HepG2 (cell line): ENCODE measurements at regions not wholly inside any gene's neighbourhood (a gene's known extent, or its start where the extent isn't known, plus 50 kb on each side); places are given as distances from the start of the nearest gene placed in this dataset.

Experiments used
- ATAC-seq: fragments of 200-7000 bp; cut with Tn5 transposase; 3 replicates; pipeline ENCODE4 v1.9.1; 2020; ENCODE audit warnings: mild to moderate bottlenecking, moderate library complexity
- BruUV-seq: library from RNA; stranded (reverse); fragments of 400-500 nt; replicated peaks from 2 replicates; lab custom pipeline; 2021; lab: Mats Ljungman, UMichigan
- CTCF ChIA-PET: fragments of 300-600 bp; formaldehyde crosslinking; extraction: SDS; loops from one replicate; lab custom pipeline; 2021; ENCODE audit warnings: low total read pairs, inconsistent platforms, low intra/inter-chr PET ratio; lab: Yijun Ruan, JAX
- POLR2A ChIA-PET: fragments of 350-600 bp; sonication (Branson Sonifier 250); formaldehyde crosslinking; loops from one replicate; lab custom pipeline; 2020; ENCODE audit warnings: antibody characterized with exemption, inconsistent platforms; lab: Yijun Ruan, JAX
- DNase-seq: peaks from one replicate; pipeline ENCODE4 v3.0.0-alpha.2; 2015; ENCODE audit warnings: low spot score
- FAIRE-seq: peaks from 3 replicates; lab custom pipeline; 2011; peaks lifted over from hg19 to GRCh38; lab: Jason Lieb, UNC
- H2AFZ ChIP-seq: one replicate; pipeline ENCODE4 v1.6.1; 2011; ENCODE audit warnings: low read length, inconsistent platforms
- H3K27ac ChIP-seq: fragments of 300-600 bp; 3 replicates; pipeline ENCODE4 v1.8.0; 2011; ENCODE audit warnings: mixed run types, mild to moderate bottlenecking, mixed read lengths, low read length, inconsistent platforms; ENCODE audit not compliant: insufficient read depth; ENCODE audit errors: extremely low read length
- H3K27me3 ChIP-seq, 2 experiments: fragments of 200-600 bp in 1 of 2; 2 replicates in 1 of 2; 3 replicates in 1 of 2; pipeline versions ENCODE4 v1.6.0 to v1.8.0; 2011; ENCODE audit warnings: low read length in 2 of 2, mild to moderate bottlenecking in 2 of 2, moderate library complexity in 2 of 2, inconsistent platforms in 1 of 2; ENCODE audit not compliant: insufficient read depth in 2 of 2, control insufficient read depth in 1 of 2
- H3K36me3 ChIP-seq, 2 experiments: fragments of 200-600 bp in 1 of 2; replicated peaks in 1 of 2; 2 replicates in 1 of 2; 3 replicates in 1 of 2; pipeline versions ENCODE4 v1.5.1 to v1.8.0; 2011; ENCODE audit warnings: low read length in 2 of 2, inconsistent platforms in 1 of 2; ENCODE audit not compliant: insufficient read depth in 2 of 2, control insufficient read depth in 1 of 2
- H3K4me1 ChIP-seq: 2 replicates; pipeline ENCODE4 v1.5.1; 2012; ENCODE audit warnings: low read length, inconsistent platforms; ENCODE audit not compliant: insufficient read depth
- H3K4me2 ChIP-seq: 2 replicates; pipeline ENCODE4 v1.6.0; 2011; ENCODE audit warnings: low read depth, low read length, inconsistent platforms
- H3K4me3 ChIP-seq, 3 experiments: fragments of 200-600 bp in 1 of 3; sonication (generic), shearing (Covaris generic) in 1 of 3; replicated peaks in 1 of 3; 2 replicates each; pipeline ENCODE4 v1.5.1; 2011 to 2016; ENCODE audit warnings: low read length in 3 of 3, inconsistent platforms in 2 of 3, low read depth in 2 of 3, mild to moderate bottlenecking in 2 of 3, control low read depth in 1 of 3, mixed read lengths in 1 of 3; ENCODE audit not compliant: insufficient read depth in 1 of 3
- H3K79me2 ChIP-seq: one replicate; pipeline ENCODE4 v1.6.1; 2011; ENCODE audit warnings: low read length, inconsistent platforms; ENCODE audit not compliant: insufficient read depth
- H3K9ac ChIP-seq: 2 replicates; pipeline ENCODE4 v1.6.0; 2011; ENCODE audit warnings: mild to moderate bottlenecking, low read depth, low read length, inconsistent platforms; ENCODE audit not compliant: insufficient read depth
- H3K9me3 ChIP-seq: 2 replicates; pipeline ENCODE4 v1.5.1; 2012; ENCODE audit warnings: mild to moderate bottlenecking, low read length
- H4K20me1 ChIP-seq: 2 replicates; pipeline ENCODE4 v1.6.0; 2011; ENCODE audit warnings: inconsistent platforms, mild to moderate bottlenecking, low read length, moderate library complexity; ENCODE audit not compliant: insufficient read depth
- AKAP8 ChIP-seq: sonication (generic); formaldehyde crosslinking; IDR thresholded peaks from 2 replicates; pipeline ENCODE4 v1.5.1; 2020; ENCODE audit warnings: mild to moderate bottlenecking, missing genetic modification reagents
- GLI4 ChIP-seq: sonication (generic); formaldehyde crosslinking; IDR thresholded peaks from 2 replicates; pipeline ENCODE4 v1.5.1; 2020; ENCODE audit warnings: missing genetic modification reagents, mild to moderate bottlenecking, moderate library complexity, borderline replicate concordance
- HES4 ChIP-seq: sonication (generic); formaldehyde crosslinking; IDR thresholded peaks from 2 replicates; pipeline ENCODE4 v1.9.0; 2021; ENCODE audit warnings: mild to moderate bottlenecking, missing genetic modification reagents, borderline replicate concordance
- ISL2 ChIP-seq: sonication (generic); formaldehyde crosslinking; IDR thresholded peaks from 2 replicates; pipeline ENCODE4 v1.5.0; 2020; ENCODE audit warnings: missing genetic modification reagents
- MXI1 ChIP-seq: IDR thresholded peaks from 3 replicates; pipeline ENCODE4 v1.6.1; 2012; ENCODE audit warnings: low read depth, low read length, inconsistent platforms, borderline replicate concordance
- WGBS: methylation state at CpG from one replicate; pipeline ENCODE4 v1.1.6; 2017; ENCODE audit warnings: low lambda C conversion rate; 5-methylcytosine and 5-hydroxymethylcytosine counted together
- in situ Hi-C: cut with HindIII; loops from 2 replicates; pipeline ENCODE4 v1.10.0; 2017; ENCODE audit warnings: low pct_unique_long_range_greater_than_20kb; ENCODE audit not compliant: extremely low pct_ligation_motif_present
- intact Hi-C: fragments of 100-400 bp; cut with micrococcal nuclease; formaldehyde crosslinking; loops from one replicate; pipeline ENCODE4 v1.10.0; 2022; ENCODE audit not compliant: unreplicated experiment
- TF ChIP-seq, protein P1 (sequence below): sonication (generic); formaldehyde crosslinking; IDR thresholded peaks from 2 replicates; pipeline ENCODE4 v1.4.0; 2020; ENCODE audit warnings: mild to moderate bottlenecking, missing genetic modification reagents
- TF ChIP-seq, protein P2 (sequence below): IDR thresholded peaks from 2 replicates; pipeline ENCODE4 v1.6.1; 2012; ENCODE audit warnings: inconsistent platforms
- TF ChIP-seq, protein P3 (sequence below): fragments of 450-650 bp; IDR thresholded peaks from 2 replicates; pipeline ENCODE4 v1.6.1; 2017

GRCh38 chr3:178960181-178960580 lies 111.4 kb downstream of the ZMAT3 start:
- CTCF ChIA-PET = no interaction called here
- Histone ChIP-seq H3K79me2 (no peaks in the 10 kb centered on the region), H3K27me3 (no peaks in the 10 kb centered on the region), H3K4me3 (no peak overlapping the region), H3K9ac (no peak overlapping the region), H3K9me3 (no peaks in the 10 kb centered on the region), H2AFZ (no peak overlapping the region), H3K36me3 (no peaks in the 10 kb centered on the region), H3K4me2 (no peak overlapping the region), H3K4me1 (no peaks in the 10 kb centered on the region), H4K20me1 (no peaks in the 10 kb centered on the region), H3K27ac (no peak overlapping the region)
- DNase-seq = no peak
- intact Hi-C loops (no loop called here), in situ Hi-C loops (loop anchor here (10.0 kb wide), 1 partner anchor 525 kb away; no protein-coding TSS in a partner anchor)
- WGBS = 64% methylated on average over 3 of the region's 3 CpGs
- ATAC-seq = no peak
- POLR2A ChIA-PET = no interaction called here
- FAIRE-seq = no peak
- TF ChIP-seq, protein P1, sequence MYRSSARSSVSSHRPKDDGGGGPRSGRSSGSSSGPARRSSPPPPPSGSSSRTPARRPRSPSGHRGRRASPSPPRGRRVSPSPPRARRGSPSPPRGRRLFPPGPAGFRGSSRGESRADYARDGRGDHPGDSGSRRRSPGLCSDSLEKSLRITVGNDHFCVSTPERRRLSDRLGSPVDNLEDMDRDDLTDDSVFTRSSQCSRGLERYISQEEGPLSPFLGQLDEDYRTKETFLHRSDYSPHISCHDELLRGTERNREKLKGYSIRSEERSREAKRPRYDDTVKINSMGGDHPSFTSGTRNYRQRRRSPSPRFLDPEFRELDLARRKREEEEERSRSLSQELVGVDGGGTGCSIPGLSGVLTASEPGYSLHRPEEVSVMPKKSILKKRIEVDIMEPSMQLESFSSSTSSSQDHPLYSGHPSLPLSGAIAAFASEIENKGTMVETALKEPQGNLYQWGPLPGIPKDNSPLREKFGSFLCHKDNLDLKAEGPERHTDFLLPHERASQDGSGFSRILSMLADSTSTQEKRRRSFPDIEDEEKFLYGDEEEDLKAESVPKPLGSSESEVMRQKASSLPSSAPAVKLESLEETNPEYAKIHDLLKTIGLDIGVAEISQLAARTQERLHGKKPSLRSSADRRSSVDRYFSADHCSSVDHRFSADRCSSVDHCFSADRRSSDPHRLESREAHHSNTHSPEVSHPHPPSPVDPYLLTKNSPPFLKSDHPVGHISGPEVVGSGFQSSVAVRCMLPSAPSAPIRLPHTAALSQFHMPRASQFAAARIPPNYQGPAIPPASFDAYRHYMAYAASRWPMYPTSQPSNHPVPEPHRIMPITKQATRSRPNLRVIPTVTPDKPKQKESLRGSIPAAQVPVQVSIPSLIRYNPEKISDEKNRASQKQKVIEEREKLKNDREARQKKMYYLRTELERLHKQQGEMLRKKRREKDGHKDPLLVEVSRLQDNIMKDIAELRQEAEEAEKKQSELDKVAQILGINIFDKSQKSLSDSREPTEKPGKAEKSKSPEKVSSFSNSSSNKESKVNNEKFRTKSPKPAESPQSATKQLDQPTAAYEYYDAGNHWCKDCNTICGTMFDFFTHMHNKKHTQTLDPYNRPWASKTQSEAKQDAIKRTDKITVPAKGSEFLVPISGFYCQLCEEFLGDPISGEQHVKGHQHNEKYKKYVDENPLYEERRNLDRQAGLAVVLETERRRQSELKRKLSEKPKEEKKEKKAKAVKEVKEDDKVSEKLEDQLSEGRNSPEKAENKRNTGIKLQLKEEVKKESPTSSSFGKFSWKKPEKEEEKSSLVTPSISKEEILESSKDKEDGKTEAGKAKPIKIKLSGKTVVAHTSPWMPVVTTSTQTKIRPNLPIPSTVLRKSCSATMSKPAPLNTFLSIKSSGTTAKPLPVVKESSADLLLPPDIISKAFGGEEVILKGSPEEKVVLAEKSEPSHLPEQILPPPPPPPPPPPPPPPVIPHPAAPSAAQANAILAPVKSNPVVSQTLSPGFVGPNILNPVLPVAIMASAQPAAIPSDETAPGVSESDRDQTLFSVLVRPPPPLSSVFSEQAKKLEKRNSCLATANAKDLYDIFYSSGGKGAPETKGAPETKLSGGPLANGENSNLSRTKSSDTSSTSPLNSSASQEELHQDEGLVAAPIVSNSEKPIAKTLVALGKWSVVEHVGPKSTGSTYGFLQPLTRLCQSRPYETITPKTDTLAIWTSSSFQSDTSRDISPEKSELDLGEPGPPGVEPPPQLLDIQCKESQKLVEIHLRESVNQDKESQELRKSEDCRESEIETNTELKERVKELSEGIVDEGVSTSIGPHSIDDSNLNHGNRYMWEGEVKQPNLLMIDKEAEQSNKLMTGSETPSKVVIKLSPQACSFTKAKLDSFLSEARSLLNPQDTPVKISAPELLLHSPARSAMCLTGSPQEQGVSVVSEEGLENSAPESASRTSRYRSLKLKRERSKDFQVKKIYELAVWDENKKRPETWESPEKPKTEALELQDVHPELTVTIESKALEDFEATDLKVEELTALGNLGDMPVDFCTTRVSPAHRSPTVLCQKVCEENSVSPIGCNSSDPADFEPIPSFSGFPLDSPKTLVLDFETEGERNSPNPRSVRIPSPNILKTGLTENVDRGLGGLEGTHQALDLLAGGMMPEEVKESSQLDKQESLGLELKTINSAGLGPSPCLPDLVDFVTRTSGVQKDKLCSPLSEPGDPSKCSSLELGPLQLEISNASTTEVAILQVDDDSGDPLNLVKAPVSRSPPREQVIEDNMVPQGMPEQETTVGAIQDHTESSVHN (CRISPR knock-in tag) = no peak
- TF ChIP-seq, protein P2, sequence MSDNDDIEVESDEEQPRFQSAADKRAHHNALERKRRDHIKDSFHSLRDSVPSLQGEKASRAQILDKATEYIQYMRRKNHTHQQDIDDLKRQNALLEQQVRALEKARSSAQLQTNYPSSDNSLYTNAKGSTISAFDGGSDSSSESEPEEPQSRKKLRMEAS = no peak
- TF ChIP-seq ISL2 (CRISPR knock-in tag) (no peak), AKAP8 (CRISPR knock-in tag) (no peak), MXI1 (no peak), GLI4 (no peak), HES4 (CRISPR knock-in tag) (no peak)
- TF ChIP-seq, protein P3, sequence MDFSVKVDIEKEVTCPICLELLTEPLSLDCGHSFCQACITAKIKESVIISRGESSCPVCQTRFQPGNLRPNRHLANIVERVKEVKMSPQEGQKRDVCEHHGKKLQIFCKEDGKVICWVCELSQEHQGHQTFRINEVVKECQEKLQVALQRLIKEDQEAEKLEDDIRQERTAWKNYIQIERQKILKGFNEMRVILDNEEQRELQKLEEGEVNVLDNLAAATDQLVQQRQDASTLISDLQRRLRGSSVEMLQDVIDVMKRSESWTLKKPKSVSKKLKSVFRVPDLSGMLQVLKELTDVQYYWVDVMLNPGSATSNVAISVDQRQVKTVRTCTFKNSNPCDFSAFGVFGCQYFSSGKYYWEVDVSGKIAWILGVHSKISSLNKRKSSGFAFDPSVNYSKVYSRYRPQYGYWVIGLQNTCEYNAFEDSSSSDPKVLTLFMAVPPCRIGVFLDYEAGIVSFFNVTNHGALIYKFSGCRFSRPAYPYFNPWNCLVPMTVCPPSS = no peak
- BruUV-seq = no TSS peak
